WERI-Rb-1 (cell line): ENCODE measurements at regions not wholly inside any gene's neighbourhood (a gene's known extent, or its start where the extent isn't known, plus 50 kb on each side); places are given as distances from the start of the nearest gene placed in this dataset.
"Not testable (repeated sequence)": the region's sequence is repeated elsewhere in the genome, so short reads cannot be mapped to it uniquely, and the experiment has no call there.

Experiments used
- DNase-seq: peaks from one replicate; pipeline ENCODE4 v3.0.0-alpha.2; 2020
- H3K27ac ChIP-seq: fragments of 250-450 bp; sonication (Bioruptor Pico); 2 replicates; pipeline ENCODE4 v1.5.1; 2020; ENCODE audit warnings: mild to moderate bottlenecking, moderate library complexity
- H3K27me3 ChIP-seq: fragments of 250-450 bp; sonication (Bioruptor Pico); 2 replicates; pipeline ENCODE4 v1.5.1; 2021; ENCODE audit warnings: mild to moderate bottlenecking, low read depth, moderate library complexity; ENCODE audit not compliant: insufficient read depth, severe bottlenecking
- H3K36me3 ChIP-seq: fragments of 250-450 bp; sonication (Bioruptor Pico); 2 replicates; pipeline ENCODE4 v1.5.1; 2020; ENCODE audit warnings: mild to moderate bottlenecking, moderate library complexity
- H3K4me3 ChIP-seq: 2 replicates; pipeline ENCODE4 v1.5.1; 2011; ENCODE audit warnings: low read depth, mild to moderate bottlenecking, control low read depth, low read length
- H3K9me3 ChIP-seq: fragments of 250-450 bp; sonication (Bioruptor Pico); 2 replicates; pipeline ENCODE4 v1.5.1; 2021; ENCODE audit warnings: mild to moderate bottlenecking, moderate library complexity; ENCODE audit not compliant: severe bottlenecking
- TF ChIP-seq, protein P1 (sequence below): IDR thresholded peaks from 2 replicates; pipeline ENCODE4 v1.5.1; 2011; ENCODE audit warnings: low read depth, mild to moderate bottlenecking, control low read depth, inconsistent platforms, low read length

DNA sequence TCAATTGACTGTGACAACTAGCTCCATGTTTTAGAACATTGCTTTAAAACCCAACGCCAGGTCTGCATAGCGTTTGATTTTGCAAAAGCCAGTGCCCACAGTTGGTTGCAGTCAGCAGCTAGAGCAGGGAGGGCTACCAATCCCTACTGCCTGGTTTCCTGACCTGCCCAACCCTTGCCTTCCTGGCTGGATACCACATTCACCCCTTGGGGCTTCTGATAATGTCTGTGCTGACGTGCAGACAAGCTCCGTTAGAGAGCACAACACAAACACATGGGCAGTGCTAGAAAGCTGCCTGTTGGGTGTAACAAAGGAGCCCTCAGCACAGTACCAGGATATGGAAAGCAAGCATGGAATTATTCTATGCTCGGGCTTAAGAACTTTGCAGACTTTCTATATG lies 71.4 kb upstream of the THSD7B start:
- no peaks in the 10 kb centered on the region for H3K27me3 ChIP-seq
- no peak overlapping the region for H3K27ac ChIP-seq
- DNase-seq = no peak
- TF ChIP-seq, protein P1, sequence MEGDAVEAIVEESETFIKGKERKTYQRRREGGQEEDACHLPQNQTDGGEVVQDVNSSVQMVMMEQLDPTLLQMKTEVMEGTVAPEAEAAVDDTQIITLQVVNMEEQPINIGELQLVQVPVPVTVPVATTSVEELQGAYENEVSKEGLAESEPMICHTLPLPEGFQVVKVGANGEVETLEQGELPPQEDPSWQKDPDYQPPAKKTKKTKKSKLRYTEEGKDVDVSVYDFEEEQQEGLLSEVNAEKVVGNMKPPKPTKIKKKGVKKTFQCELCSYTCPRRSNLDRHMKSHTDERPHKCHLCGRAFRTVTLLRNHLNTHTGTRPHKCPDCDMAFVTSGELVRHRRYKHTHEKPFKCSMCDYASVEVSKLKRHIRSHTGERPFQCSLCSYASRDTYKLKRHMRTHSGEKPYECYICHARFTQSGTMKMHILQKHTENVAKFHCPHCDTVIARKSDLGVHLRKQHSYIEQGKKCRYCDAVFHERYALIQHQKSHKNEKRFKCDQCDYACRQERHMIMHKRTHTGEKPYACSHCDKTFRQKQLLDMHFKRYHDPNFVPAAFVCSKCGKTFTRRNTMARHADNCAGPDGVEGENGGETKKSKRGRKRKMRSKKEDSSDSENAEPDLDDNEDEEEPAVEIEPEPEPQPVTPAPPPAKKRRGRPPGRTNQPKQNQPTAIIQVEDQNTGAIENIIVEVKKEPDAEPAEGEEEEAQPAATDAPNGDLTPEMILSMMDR = no peak
- no peaks in the 10 kb centered on the region for H3K36me3 ChIP-seq
- H3K9me3 ChIP-seq = no peaks in the 10 kb centered on the region
- no peak overlapping the region for H3K4me3 ChIP-seq

GRCh38 chr2:136680079-136680478 lies 85.3 kb upstream of the THSD7B start:
- DNase-seq, H3K9me3 ChIP-seq, H3K36me3 ChIP-seq, H3K27me3 ChIP-seq, H3K4me3 ChIP-seq, H3K27ac ChIP-seq: not testable (repeated sequence)

DNA sequence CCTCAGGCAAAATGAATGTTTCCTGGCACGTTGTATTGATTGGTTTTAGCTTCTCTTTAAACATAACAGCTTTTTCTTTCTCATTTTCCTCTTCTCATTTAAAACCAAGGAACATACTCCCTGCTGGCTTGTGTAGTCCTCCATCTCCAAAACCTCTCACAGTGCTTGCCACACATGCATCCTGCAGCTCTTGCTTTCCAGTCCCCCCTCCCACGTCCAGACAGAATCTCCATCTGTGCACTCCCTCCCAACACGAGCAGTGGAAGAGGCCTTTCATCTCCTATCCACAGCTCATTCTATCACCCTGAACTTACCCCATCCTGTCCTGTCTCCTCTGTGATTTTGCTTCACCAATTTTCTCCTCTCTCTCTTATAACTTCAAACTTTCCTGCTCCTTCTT lies 99.6 kb upstream of the THSD7B start:
- peak; percentile 46 for DNase-seq
- no peaks in the 10 kb centered on the region for H3K27me3 ChIP-seq
- no peaks in the 10 kb centered on the region for H3K9me3 ChIP-seq
- H3K27ac ChIP-seq = peak overlapping the region; percentile 66
- TF ChIP-seq, protein P1 = no peak
- H3K4me3 ChIP-seq = no peak overlapping the region
- H3K36me3 ChIP-seq = no peaks in the 10 kb centered on the region

DNA sequence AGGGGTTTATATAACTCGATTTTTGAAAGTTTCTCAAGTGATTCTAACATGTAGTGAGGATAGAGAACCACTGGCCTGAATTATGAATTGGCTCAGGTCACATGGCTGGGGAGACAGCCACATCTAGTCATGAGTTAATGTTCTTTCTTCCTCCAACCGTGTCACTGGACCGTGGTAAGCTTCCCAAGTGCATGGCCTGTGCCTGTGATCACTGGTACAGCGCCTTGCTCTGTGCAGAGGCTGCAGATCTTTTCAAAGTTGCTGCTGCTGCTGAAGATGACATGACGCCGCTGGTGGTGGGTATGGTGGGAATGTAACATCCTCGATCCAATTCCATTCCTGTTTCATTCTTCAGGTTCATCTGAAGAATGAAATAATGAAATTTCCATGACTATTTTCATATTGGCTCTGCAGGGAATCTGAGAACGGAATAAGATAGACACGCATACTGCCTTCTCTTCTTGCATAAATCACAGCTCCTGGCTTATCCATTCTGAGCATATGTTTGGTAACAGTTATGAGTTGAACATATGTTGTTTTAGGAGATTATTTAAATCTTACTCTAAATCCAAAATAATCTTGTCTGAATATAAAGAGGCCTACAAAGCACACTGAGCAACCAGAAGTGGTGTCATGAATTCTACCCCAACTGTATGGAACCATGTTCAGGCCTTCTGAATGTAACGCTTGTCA lies 100.5 kb upstream of the THSD7B start:
- Histone ChIP-seq H3K9me3 (no peaks in the 10 kb centered on the region), H3K27me3 (no peaks in the 10 kb centered on the region), H3K27ac (peak overlapping the region; percentile 66), H3K36me3 (no peaks in the 10 kb centered on the region), H3K4me3 (peak overlapping the region; percentile 21)
- DNase-seq = peak; percentile 65
- TF ChIP-seq, protein P1 = no peak

DNA sequence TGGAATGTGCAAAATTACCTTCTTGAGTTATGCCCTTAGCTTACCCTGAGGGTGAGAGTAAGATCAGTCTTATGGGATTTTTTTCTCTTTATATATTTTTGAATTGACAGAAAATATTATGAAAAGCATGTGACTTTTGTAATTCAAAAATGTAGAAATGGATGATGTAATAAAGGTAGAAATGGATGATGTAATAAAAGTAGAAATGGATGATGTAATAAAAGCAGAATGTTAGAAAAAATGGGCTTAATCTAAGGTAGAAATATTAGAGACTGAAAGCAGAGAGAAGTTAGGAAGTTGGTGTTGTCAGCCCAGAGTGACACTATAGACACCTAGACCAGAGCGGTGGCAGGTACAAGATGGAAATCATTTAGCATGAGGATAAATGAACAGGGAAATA lies 107.1 kb upstream of the THSD7B start:
- H3K27ac ChIP-seq = no peak overlapping the region
- no peaks in the 10 kb centered on the region for H3K27me3 ChIP-seq

GRCh38 chr2:136653861-136654260 lies 111.5 kb upstream of the THSD7B start:
- no peaks in the 10 kb centered on the region for H3K9me3 ChIP-seq
- DNase-seq = no peak
- H3K36me3 ChIP-seq = no peaks in the 10 kb centered on the region
- TF ChIP-seq, protein P1 = no peak
- H3K27ac ChIP-seq = no peak overlapping the region
- no peaks in the 10 kb centered on the region for H3K27me3 ChIP-seq
- no peak overlapping the region for H3K4me3 ChIP-seq

More for the DNA sequence above, 107.1 kb upstream of the THSD7B start:
- H3K9me3 ChIP-seq = no peaks in the 10 kb centered on the region
- TF ChIP-seq, protein P1 = no peak
- H3K4me3 ChIP-seq = no peak overlapping the region
- no peaks in the 10 kb centered on the region for H3K36me3 ChIP-seq
- DNase-seq = no peak
